MM.1S (cell line): ENCODE measurements at regions not wholly inside any gene's neighbourhood (a gene's known extent, or its start where the extent isn't known, plus 50 kb on each side); places are given as distances from the start of the nearest gene placed in this dataset.
"Not testable (repeated sequence)": the region's sequence is repeated elsewhere in the genome, so short reads cannot be mapped to it uniquely, and the experiment has no call there.

Source experiments
- DNase-seq: peaks from one replicate; pipeline ENCODE4 v3.0.0-alpha.2; 2015
- H2AFZ ChIP-seq: fragments of 300-600 bp; sonication (generic); 2 replicates; pipeline ENCODE4 v1.6.0; 2016; ENCODE audit warnings: antibody characterized with exemption, low read length
- H3F3A ChIP-seq: fragments of 300-600 bp; sonication (generic); 2 replicates; pipeline ENCODE4 v1.6.1; 2016; ENCODE audit warnings: mild to moderate bottlenecking, antibody characterized with exemption, low read length, moderate library complexity, mixed read lengths; ENCODE audit not compliant: insufficient read depth
- H3K27ac ChIP-seq: fragments of 300-600 bp; sonication (generic); 2 replicates; pipeline ENCODE4 v1.5.1; 2016; ENCODE audit warnings: mild to moderate bottlenecking, low read length
- H3K27me3 ChIP-seq: fragments of 300-600 bp; sonication (generic); replicated peaks from 2 replicates; pipeline ENCODE4 v1.6.0; 2016; ENCODE audit warnings: low read length; ENCODE audit not compliant: insufficient read depth
- H3K36me3 ChIP-seq: fragments of 300-600 bp; sonication (generic); replicated peaks from 2 replicates; pipeline ENCODE4 v1.6.1; 2016; ENCODE audit warnings: mild to moderate bottlenecking, low read length, mixed read lengths; ENCODE audit not compliant: insufficient read depth
- H3K4me1 ChIP-seq: fragments of 300-600 bp; sonication (generic); 2 replicates; pipeline ENCODE4 v1.6.1; 2016; ENCODE audit warnings: low read length, mixed read lengths
- H3K4me2 ChIP-seq: fragments of 300-600 bp; sonication (generic); 2 replicates; pipeline ENCODE4 v1.6.0; 2016; ENCODE audit warnings: low read depth, low read length
- H3K4me3 ChIP-seq: fragments of 300-600 bp; sonication (generic); 2 replicates; pipeline ENCODE4 v1.5.1; 2016; ENCODE audit warnings: low read length, mixed read lengths
- H3K79me2 ChIP-seq: fragments of 300-600 bp; sonication (generic); 2 replicates; pipeline ENCODE4 v1.6.1; 2016; ENCODE audit warnings: mixed run types, low read length, mixed read lengths
- H3K9ac ChIP-seq: fragments of 300-600 bp; sonication (generic); 2 replicates; pipeline ENCODE4 v1.6.1; 2016; ENCODE audit warnings: low read length, mixed read lengths
- H3K9me2 ChIP-seq: fragments of 300-600 bp; sonication (generic); replicated peaks from 2 replicates; pipeline ENCODE4 v1.6.1; 2016; ENCODE audit warnings: mild to moderate bottlenecking, low read length, mixed read lengths; ENCODE audit not compliant: insufficient read depth
- H3K9me3 ChIP-seq: fragments of 300-600 bp; sonication (generic); replicated peaks from 2 replicates; pipeline ENCODE4 v1.6.1; 2016; ENCODE audit warnings: mild to moderate bottlenecking, low read length, mixed read lengths; ENCODE audit not compliant: insufficient read depth
- H4K20me1 ChIP-seq: fragments of 300-600 bp; sonication (generic); 2 replicates; pipeline ENCODE4 v1.6.1; 2016; ENCODE audit warnings: mild to moderate bottlenecking, low read length, moderate library complexity, mixed read lengths; ENCODE audit not compliant: insufficient read depth
- EZH2 ChIP-seq: fragments of 300-600 bp; sonication (generic); optimal IDR thresholded peaks from 2 replicates; pipeline ENCODE3; 2017; ENCODE audit warnings: low read depth, mild to moderate bottlenecking, antibody characterized with exemption, low read length, mixed read lengths
- EZH2phosphoT487 ChIP-seq: fragments of 300-600 bp; sonication (generic); IDR thresholded peaks from 2 replicates; pipeline ENCODE4 v1.6.1; 2018; ENCODE audit warnings: antibody characterized with exemption, low read length
- TF ChIP-seq, protein P1 (sequence below): fragments of 300-600 bp; sonication (generic); IDR thresholded peaks from 2 replicates; pipeline ENCODE4 v1.5.1; 2016; ENCODE audit warnings: antibody characterized with exemption, low read length, mixed read lengths

DNA sequence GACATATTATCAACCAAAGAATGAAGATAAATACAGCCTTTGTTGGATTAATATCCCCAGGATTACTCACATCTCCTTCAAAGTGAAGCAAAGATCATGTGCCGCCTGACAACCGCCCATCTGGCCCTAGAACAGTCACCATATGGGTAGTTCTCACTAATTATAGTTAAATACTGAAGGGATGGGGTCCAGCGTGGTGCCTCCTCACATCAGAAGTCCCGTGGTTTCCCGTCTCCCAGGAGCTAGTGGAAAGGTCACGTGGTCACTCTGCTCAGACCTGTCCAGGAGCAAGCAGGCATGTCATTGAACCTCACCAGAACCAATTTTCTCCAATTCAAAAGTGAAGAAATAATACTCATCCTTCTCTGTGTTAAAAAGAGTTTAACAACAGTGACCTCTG is 434.5 kb downstream of the SHISA9 start:
- Histone ChIP-seq H3K36me3 (no peaks in the 10 kb centered on the region), H3K9me2 (no peaks in the 10 kb centered on the region), H3K4me2 (no peak overlapping the region)

DNA sequence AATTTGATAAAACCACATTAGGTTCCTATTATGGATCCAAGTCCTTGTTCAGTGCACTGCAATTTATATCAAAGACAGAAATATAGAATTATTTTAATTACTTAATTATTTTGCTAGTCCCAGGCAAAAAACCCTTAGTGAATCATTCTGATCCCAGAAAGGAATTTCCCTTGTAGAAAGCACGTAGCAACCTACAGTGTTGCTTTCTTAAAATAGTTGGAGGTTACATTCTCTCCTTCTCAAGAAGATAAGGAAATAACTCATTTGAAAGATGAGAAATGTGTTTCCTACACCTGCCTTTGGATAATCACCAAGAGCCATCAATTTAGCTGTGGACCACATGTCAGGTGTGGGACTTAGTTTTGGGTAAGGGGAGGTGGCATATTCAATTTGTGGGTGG is 434.9 kb downstream of the SHISA9 start:
- Histone ChIP-seq H3K4me1 (no peaks in the 10 kb centered on the region), H3F3A (no peaks in the 10 kb centered on the region), H4K20me1 (no peaks in the 10 kb centered on the region), H3K79me2 (no peaks in the 10 kb centered on the region), H3K27me3 (no peaks in the 10 kb centered on the region), H3K9me3 (no peaks in the 10 kb centered on the region), H3K4me3 (no peak overlapping the region), H2AFZ (no peak overlapping the region), H3K27ac (no peak overlapping the region), H3K9me2 (no peaks in the 10 kb centered on the region), H3K36me3 (no peaks in the 10 kb centered on the region), H3K9ac (no peak overlapping the region), H3K4me2 (no peak overlapping the region)
- TF ChIP-seq EZH2phosphoT487 (no peak), EZH2 (no peak)
- TF ChIP-seq, protein P1, sequence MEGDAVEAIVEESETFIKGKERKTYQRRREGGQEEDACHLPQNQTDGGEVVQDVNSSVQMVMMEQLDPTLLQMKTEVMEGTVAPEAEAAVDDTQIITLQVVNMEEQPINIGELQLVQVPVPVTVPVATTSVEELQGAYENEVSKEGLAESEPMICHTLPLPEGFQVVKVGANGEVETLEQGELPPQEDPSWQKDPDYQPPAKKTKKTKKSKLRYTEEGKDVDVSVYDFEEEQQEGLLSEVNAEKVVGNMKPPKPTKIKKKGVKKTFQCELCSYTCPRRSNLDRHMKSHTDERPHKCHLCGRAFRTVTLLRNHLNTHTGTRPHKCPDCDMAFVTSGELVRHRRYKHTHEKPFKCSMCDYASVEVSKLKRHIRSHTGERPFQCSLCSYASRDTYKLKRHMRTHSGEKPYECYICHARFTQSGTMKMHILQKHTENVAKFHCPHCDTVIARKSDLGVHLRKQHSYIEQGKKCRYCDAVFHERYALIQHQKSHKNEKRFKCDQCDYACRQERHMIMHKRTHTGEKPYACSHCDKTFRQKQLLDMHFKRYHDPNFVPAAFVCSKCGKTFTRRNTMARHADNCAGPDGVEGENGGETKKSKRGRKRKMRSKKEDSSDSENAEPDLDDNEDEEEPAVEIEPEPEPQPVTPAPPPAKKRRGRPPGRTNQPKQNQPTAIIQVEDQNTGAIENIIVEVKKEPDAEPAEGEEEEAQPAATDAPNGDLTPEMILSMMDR, result no peak
- DNase-seq, result no peak

More for the DNA sequence above, 434.5 kb downstream of the SHISA9 start:
- Histone ChIP-seq H3K9ac (no peak overlapping the region), H3K27ac (no peak overlapping the region), H3K4me3 (no peak overlapping the region), H3K9me3 (no peaks in the 10 kb centered on the region), H3F3A (no peaks in the 10 kb centered on the region), H3K79me2 (no peaks in the 10 kb centered on the region), H4K20me1 (no peaks in the 10 kb centered on the region), H2AFZ (no peak overlapping the region), H3K27me3 (no peaks in the 10 kb centered on the region), H3K4me1 (no peaks in the 10 kb centered on the region)
- TF ChIP-seq EZH2 (no peak), EZH2phosphoT487 (no peak)
- TF ChIP-seq, protein P1, result no peak
- DNase-seq, result no peak

DNA sequence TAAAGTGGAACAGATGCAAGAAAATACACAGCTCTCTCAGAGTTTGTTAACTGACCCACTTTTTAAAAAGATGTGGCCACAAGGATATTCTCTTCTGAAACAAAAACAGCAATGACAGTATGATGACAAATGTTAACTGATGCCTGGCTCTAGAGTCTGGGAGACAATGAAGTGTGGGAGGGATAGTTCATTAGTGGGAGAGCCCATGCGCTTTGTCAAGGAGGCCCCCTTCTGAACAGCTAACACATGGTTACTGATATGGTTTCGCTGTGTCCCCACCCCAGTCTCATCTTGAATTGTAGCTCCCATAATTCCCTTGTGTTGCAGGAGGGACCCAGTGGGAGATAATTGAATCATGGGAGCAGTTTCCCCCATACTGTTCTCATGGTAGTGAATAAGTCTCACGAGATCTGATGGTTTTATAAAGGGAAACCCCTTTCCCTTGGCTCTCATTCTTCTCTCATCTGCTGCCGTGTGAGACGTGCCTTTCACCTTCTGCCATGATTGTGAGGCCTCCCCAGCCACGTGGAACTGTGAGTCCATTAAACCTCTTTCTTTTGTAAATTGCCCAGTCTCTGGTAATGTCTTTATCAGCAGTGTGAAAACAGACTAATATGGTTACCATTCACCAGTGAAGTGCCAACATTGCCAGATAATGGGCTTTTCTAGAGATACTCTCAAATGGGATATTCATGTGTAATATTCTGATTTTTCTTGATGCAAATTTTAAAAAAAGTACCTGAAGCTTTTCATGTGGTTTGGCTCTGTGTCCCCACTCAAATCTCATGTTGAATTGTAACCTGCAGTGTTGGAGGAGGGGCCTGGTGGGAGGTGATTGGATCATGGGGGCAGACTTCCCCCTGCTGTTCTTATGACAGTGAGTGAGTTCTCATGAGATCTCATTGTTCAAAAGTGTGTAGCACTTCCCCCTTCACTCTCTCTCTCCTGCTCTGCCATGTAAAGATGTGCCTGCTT is 435.8 kb downstream of the SHISA9 start:
- not testable (repeated sequence) for H3K4me2 ChIP-seq, H3K36me3 ChIP-seq, H3K4me3 ChIP-seq, H3K9ac ChIP-seq, H2AFZ ChIP-seq, H3K4me1 ChIP-seq, H3K9me2 ChIP-seq, H3K79me2 ChIP-seq, DNase-seq, H3K27me3 ChIP-seq, H4K20me1 ChIP-seq, H3K27ac ChIP-seq, H3F3A ChIP-seq, H3K9me3 ChIP-seq

DNA sequence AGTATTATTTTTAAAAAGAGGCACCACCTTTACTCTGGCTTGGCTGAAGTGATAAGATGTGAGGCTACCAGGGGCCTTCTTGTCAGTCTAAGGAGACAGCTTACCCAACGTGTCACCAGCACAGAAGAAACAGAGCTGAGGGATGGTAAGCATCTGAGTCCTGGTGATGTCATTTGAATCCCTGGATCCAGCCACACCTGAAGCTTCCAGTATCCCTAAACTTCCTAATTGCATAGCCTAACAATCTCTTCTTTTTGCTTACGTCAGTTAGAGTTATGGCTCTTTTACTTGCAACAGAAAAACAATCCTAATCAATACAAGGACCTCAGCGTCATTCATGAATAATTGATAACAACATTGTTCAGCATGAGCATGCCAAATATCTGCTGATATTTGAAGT is 436.6 kb downstream of the SHISA9 start:
- no peak overlapping the region for H3K9ac ChIP-seq
- no peak overlapping the region for H3K4me3 ChIP-seq
- H3K36me3 ChIP-seq, result no peaks in the 10 kb centered on the region
- no peaks in the 10 kb centered on the region for H4K20me1 ChIP-seq
- no peaks in the 10 kb centered on the region for H3K4me1 ChIP-seq
- TF ChIP-seq EZH2 (no peak), EZH2phosphoT487 (no peak)
- TF ChIP-seq, protein P1, result no peak
- no peaks in the 10 kb centered on the region for H3K9me3 ChIP-seq
- H3K4me2 ChIP-seq, result no peak overlapping the region
- H3F3A ChIP-seq, result no peaks in the 10 kb centered on the region
- H3K79me2 ChIP-seq, result no peaks in the 10 kb centered on the region
- no peaks in the 10 kb centered on the region for H3K9me2 ChIP-seq
- no peak overlapping the region for H2AFZ ChIP-seq
- H3K27me3 ChIP-seq, result no peaks in the 10 kb centered on the region
- H3K27ac ChIP-seq, result no peak overlapping the region
- DNase-seq, result no peak
